ENCODE measurements at regions not wholly inside any gene's neighbourhood (a gene's known extent, or its start where the extent isn't known, plus 50 kb on each side); places are given as distances from the start of the nearest gene placed in this dataset.
A peak's percentile ranks its signal among the peaks of the same experiment; 100 is the strongest.

- no peaks in the 10 kb centered on the region for H3K79me2 ChIP-seq (ENCODE audit: insufficient read depth, low read length)
- H2AFZ ChIP-seq (ENCODE audit: low read length), result no peak overlapping the region
- peaks cover 3% of the 10 kb centered on the region; the same call in 1 of the 2 replicates for H3K9me3 ChIP-seq (ENCODE audit: low read length)
Measured at GRCh38 chr10:28737096-28737495, 59.8 kb downstream of the BAMBI start.

GRCh38 chr10:28738200-28738599, 60.9 kb downstream of the BAMBI start:
- no peaks in the 10 kb centered on the region for H4K20me1 ChIP-seq (ENCODE audit: insufficient read depth, low read length)
- H3K9ac ChIP-seq (ENCODE audit: low read length), result no peak overlapping the region
- H3K27me3 ChIP-seq (ENCODE audit: insufficient read depth, low read length), result no peaks in the 10 kb centered on the region
- H3K4me3 ChIP-seq (ENCODE audit: low read depth, low read length, poor library complexity, severe bottlenecking), result no peak overlapping the region
- no peaks in the 10 kb centered on the region for H3K9me2 ChIP-seq (ENCODE audit: low read depth, low read length)
- no peaks in the 10 kb centered on the region for H3K36me3 ChIP-seq (ENCODE audit: insufficient read depth, low read length)
- H3K9me3 ChIP-seq (ENCODE audit: low read length), result peaks cover 3% of the 10 kb centered on the region; the same call in 1 of the 2 replicates
- H3K4me1 ChIP-seq (ENCODE audit: insufficient read depth, low read length, severe bottlenecking), result no peaks in the 10 kb centered on the region
- H3F3A ChIP-seq (ENCODE audit: insufficient read depth, low read length), result no peaks in the 10 kb centered on the region
- H2AFZ ChIP-seq (ENCODE audit: low read length), result no peak overlapping the region
- no peaks in the 10 kb centered on the region for H3K79me2 ChIP-seq (ENCODE audit: insufficient read depth, low read length)
- no peak for TF ChIP-seq EZH2 (IDR thresholded peaks at IDR 0.05; ENCODE audit: borderline replicate concordance, low read length)
- TF ChIP-seq, protein P1, sequence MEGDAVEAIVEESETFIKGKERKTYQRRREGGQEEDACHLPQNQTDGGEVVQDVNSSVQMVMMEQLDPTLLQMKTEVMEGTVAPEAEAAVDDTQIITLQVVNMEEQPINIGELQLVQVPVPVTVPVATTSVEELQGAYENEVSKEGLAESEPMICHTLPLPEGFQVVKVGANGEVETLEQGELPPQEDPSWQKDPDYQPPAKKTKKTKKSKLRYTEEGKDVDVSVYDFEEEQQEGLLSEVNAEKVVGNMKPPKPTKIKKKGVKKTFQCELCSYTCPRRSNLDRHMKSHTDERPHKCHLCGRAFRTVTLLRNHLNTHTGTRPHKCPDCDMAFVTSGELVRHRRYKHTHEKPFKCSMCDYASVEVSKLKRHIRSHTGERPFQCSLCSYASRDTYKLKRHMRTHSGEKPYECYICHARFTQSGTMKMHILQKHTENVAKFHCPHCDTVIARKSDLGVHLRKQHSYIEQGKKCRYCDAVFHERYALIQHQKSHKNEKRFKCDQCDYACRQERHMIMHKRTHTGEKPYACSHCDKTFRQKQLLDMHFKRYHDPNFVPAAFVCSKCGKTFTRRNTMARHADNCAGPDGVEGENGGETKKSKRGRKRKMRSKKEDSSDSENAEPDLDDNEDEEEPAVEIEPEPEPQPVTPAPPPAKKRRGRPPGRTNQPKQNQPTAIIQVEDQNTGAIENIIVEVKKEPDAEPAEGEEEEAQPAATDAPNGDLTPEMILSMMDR (IDR thresholded peaks at IDR 0.05; ENCODE audit: low read length), result peak; percentile 40
- H3K27ac ChIP-seq (ENCODE audit: low read depth, low read length, poor library complexity, severe bottlenecking), result no peak overlapping the region
- no peak overlapping the region for H3K4me2 ChIP-seq (ENCODE audit: low read length)

More at GRCh38 chr10:28737096-28737495, 59.8 kb downstream of the BAMBI start:
- Histone ChIP-seq H3K9ac (ENCODE audit: low read length) (no peak overlapping the region), H3K4me3 (ENCODE audit: low read depth, low read length, poor library complexity, severe bottlenecking) (no peak overlapping the region), H3K9me2 (ENCODE audit: low read depth, low read length) (no peaks in the 10 kb centered on the region), H3K27ac (ENCODE audit: low read depth, low read length, poor library complexity, severe bottlenecking) (no peak overlapping the region), H3K4me2 (ENCODE audit: low read length) (no peak overlapping the region), H4K20me1 (ENCODE audit: insufficient read depth, low read length) (no peaks in the 10 kb centered on the region), H3F3A (ENCODE audit: insufficient read depth, low read length) (no peaks in the 10 kb centered on the region), H3K4me1 (ENCODE audit: insufficient read depth, low read length, severe bottlenecking) (no peaks in the 10 kb centered on the region), H3K36me3 (ENCODE audit: insufficient read depth, low read length) (no peaks in the 10 kb centered on the region), H3K27me3 (ENCODE audit: insufficient read depth, low read length) (no peaks in the 10 kb centered on the region)
- TF ChIP-seq EZH2 (IDR thresholded peaks at IDR 0.05; ENCODE audit: borderline replicate concordance, low read length), result no peak
- TF ChIP-seq, protein P1 (IDR thresholded peaks at IDR 0.05; ENCODE audit: low read length), result no peak

GRCh38 chr10:28743576-28743975, 66.3 kb downstream of the BAMBI start:
- H3K79me2 ChIP-seq (ENCODE audit: insufficient read depth, low read length), result no peaks in the 10 kb centered on the region
- H3K9ac ChIP-seq (ENCODE audit: low read length), result no peak overlapping the region
- no peak overlapping the region for H3K4me3 ChIP-seq (ENCODE audit: low read depth, low read length, poor library complexity, severe bottlenecking)
- no peak overlapping the region for H2AFZ ChIP-seq (ENCODE audit: low read length)
- no peaks in the 10 kb centered on the region for H3K36me3 ChIP-seq (ENCODE audit: insufficient read depth, low read length)
- H3K9me3 ChIP-seq (ENCODE audit: low read length), result no peaks in the 10 kb centered on the region
- no peaks in the 10 kb centered on the region for H3K4me1 ChIP-seq (ENCODE audit: insufficient read depth, low read length, severe bottlenecking)
- H4K20me1 ChIP-seq (ENCODE audit: insufficient read depth, low read length), result no peaks in the 10 kb centered on the region
- no peak overlapping the region for H3K27ac ChIP-seq (ENCODE audit: low read depth, low read length, poor library complexity, severe bottlenecking)
- H3F3A ChIP-seq (ENCODE audit: insufficient read depth, low read length), result no peaks in the 10 kb centered on the region
- H3K27me3 ChIP-seq (ENCODE audit: insufficient read depth, low read length), result no peaks in the 10 kb centered on the region
- no peak overlapping the region for H3K4me2 ChIP-seq (ENCODE audit: low read length)
- TF ChIP-seq, protein P1 (IDR thresholded peaks at IDR 0.05; ENCODE audit: low read length), result no peak
- TF ChIP-seq EZH2 (IDR thresholded peaks at IDR 0.05; ENCODE audit: borderline replicate concordance, low read length), result no peak
- no peaks in the 10 kb centered on the region for H3K9me2 ChIP-seq (ENCODE audit: low read depth, low read length)

Data from OCI-LY1 (cell line).